GM12878 (cell line): ENCODE measurements at regions not wholly inside any gene's neighbourhood (a gene's known extent, or its start where the extent isn't known, plus 50 kb on each side); places are given as distances from the start of the nearest gene placed in this dataset.

Source experiments
- ATAC-seq: fragments of 200-7000 bp; cut with Tn5 transposase; 3 replicates; pipeline ENCODE4 v1.9.1; 2020; ENCODE audit warnings: mild to moderate bottlenecking, moderate library complexity
- BruUV-seq: library from RNA; stranded (reverse); fragments of 400-500 nt; replicated peaks from 2 replicates; lab custom pipeline; 2021; lab: Mats Ljungman, UMichigan
- CTCF ChIA-PET: fragments of 300-600 bp; sonication (Branson Sonifier 250); formaldehyde crosslinking; extraction: SDS; loops from one replicate; lab custom pipeline; 2021; ENCODE audit warnings: inconsistent platforms; lab: Yijun Ruan, JAX
- POLR2A ChIA-PET: fragments of 350-600 bp; formaldehyde crosslinking; extraction: SDS; loops from one replicate; lab custom pipeline; 2021; ENCODE audit warnings: inconsistent platforms; lab: Charles Lee
- RAD21 ChIA-PET: fragments of 300-600 bp; sonication (Branson Sonifier 250); formaldehyde crosslinking; loops from one replicate; lab custom pipeline; 2023; ENCODE audit warnings: antibody characterized with exemption; ENCODE audit not compliant: unreplicated experiment; lab: Charles Lee
- SMC1A ChIA-PET: fragments of 300-600 bp; sonication (Branson Sonifier 250); formaldehyde crosslinking; loops from one replicate; lab custom pipeline; 2023; ENCODE audit not compliant: unreplicated experiment, uncharacterized antibody; lab: Charles Lee
- DNase-seq: peaks from one replicate; pipeline ENCODE4 v3.0.0-alpha.2; 2011; ENCODE audit warnings: low read depth, low spot score
- FAIRE-seq: peaks from 3 replicates; lab custom pipeline; 2011; peaks lifted over from hg19 to GRCh38; lab: Jason Lieb, UNC
- H2AFZ ChIP-seq: 2 replicates; pipeline ENCODE4 v1.6.0; 2011; ENCODE audit warnings: low read depth, low read length, control low read depth; ENCODE audit not compliant: control insufficient read depth
- H3K27ac ChIP-seq: 2 replicates; pipeline ENCODE4 v1.5.1; 2011; ENCODE audit warnings: control low read depth; ENCODE audit not compliant: control insufficient read depth, insufficient read depth
- H3K27me3 ChIP-seq, 2 experiments: replicated peaks in 1 of 2; 2 replicates each; pipeline versions ENCODE4 v1.6.0 to v1.6.1; 2011; ENCODE audit warnings: low read length in 1 of 2; ENCODE audit not compliant: control insufficient read depth in 2 of 2, insufficient read depth in 2 of 2
- H3K36me3 ChIP-seq, 2 experiments: 2 replicates each; pipeline ENCODE4 v1.5.1; 2011; ENCODE audit warnings: low read length in 1 of 2; ENCODE audit not compliant: control insufficient read depth in 2 of 2, insufficient read depth in 2 of 2
- H3K4me1 ChIP-seq: 2 replicates; pipeline ENCODE4 v1.6.1; 2011; ENCODE audit warnings: mild to moderate bottlenecking, low read length, moderate library complexity, mixed read lengths; ENCODE audit not compliant: control insufficient read depth, insufficient read depth
- H3K4me2 ChIP-seq: 2 replicates; pipeline ENCODE4 v1.6.0; 2011; ENCODE audit warnings: control low read depth; ENCODE audit not compliant: control insufficient read depth, insufficient read depth
- H3K4me3 ChIP-seq: fragments of 200-600 bp; sonication (generic); 2 replicates; pipeline ENCODE4 v1.5.1; 2016
- H3K79me2 ChIP-seq: 2 replicates; pipeline ENCODE4 v1.6.0; 2011; ENCODE audit warnings: low read length; ENCODE audit not compliant: control insufficient read depth, insufficient read depth
- H3K9ac ChIP-seq: 2 replicates; pipeline ENCODE4 v1.8.0; 2011; ENCODE audit warnings: low read length, control low read depth, mixed read lengths; ENCODE audit not compliant: control insufficient read depth, insufficient read depth
- H3K9me3 ChIP-seq: replicated peaks from 3 replicates; pipeline ENCODE4 v1.5.1; 2011; ENCODE audit warnings: mild to moderate bottlenecking, low read length; ENCODE audit not compliant: control insufficient read depth, insufficient read depth
- H4K20me1 ChIP-seq: 2 replicates; pipeline ENCODE4 v1.6.0; 2011; ENCODE audit not compliant: control insufficient read depth, insufficient read depth
- CTCF ChIP-seq, 3 experiments: IDR thresholded peaks in 2 of 3; conservative IDR thresholded peaks in 1 of 3; 2 replicates each; pipeline ENCODE4 v1.5.1; 2011; ENCODE audit warnings: low read depth in 3 of 3, low read length in 3 of 3, mild to moderate bottlenecking in 3 of 3, control low read depth in 2 of 3, moderate library complexity in 2 of 3, inconsistent platforms in 1 of 3, mixed read lengths in 1 of 3; ENCODE audit not compliant: control insufficient read depth in 2 of 3, insufficient read depth in 1 of 3; ENCODE audit errors: extremely low read depth in 1 of 3
- MYB ChIP-seq: fragments of 150-350 bp; IDR thresholded peaks from 2 replicates; pipeline ENCODE4 v1.6.1; 2014; ENCODE audit warnings: mild to moderate bottlenecking, low read depth, low read length, borderline replicate concordance
- NFXL1 ChIP-seq: fragments of 450-650 bp; IDR thresholded peaks from 2 replicates; pipeline ENCODE4 v1.6.1; 2017; ENCODE audit warnings: antibody characterized with exemption, mild to moderate bottlenecking, borderline replicate concordance
- POU2F2 ChIP-seq: IDR thresholded peaks from 3 replicates; pipeline ENCODE4 v1.6.1; 2011; ENCODE audit warnings: low read depth, mild to moderate bottlenecking, low read length, borderline replicate concordance
- RELA ChIP-seq: fragments of 450-650 bp; IDR thresholded peaks from 2 replicates; pipeline ENCODE4 v1.8.0; 2014; ENCODE audit warnings: borderline replicate concordance; ENCODE audit not compliant: partially characterized antibody
- RELB ChIP-seq: fragments of 450-650 bp; IDR thresholded peaks from 2 replicates; pipeline ENCODE4 v1.6.1; 2017; ENCODE audit warnings: low read depth, mild to moderate bottlenecking, moderate library complexity
- ZBTB33 ChIP-seq: fragments of 450-650 bp; IDR thresholded peaks from 2 replicates; pipeline ENCODE4 v1.6.1; 2017; ENCODE audit warnings: mild to moderate bottlenecking
- WGBS: methylation state at CpG from one replicate; pipeline ENCODE4 v1.1.6; 2016; ENCODE audit warnings: low lambda C conversion rate; ENCODE audit not compliant: insufficient replicate concordance, insufficient coverage; ENCODE audit errors: missing lambda C conversion rate; 5-methylcytosine and 5-hydroxymethylcytosine counted together
- in situ Hi-C: fragments of 300-500 bp; cut with MboI; formaldehyde crosslinking; loops from 9 replicates; pipeline ENCODE4 v1.14.3; 2018; ENCODE audit warnings: mixed read lengths
- intact Hi-C: fragments of 100-400 bp; cut with micrococcal nuclease; formaldehyde crosslinking; loops from one replicate; pipeline ENCODE4 v1.14.2; 2022; ENCODE audit not compliant: unreplicated experiment

GRCh38 chr16:16857012-16857411 lies 478.1 kb downstream of the NPIPA7 start:
- no TSS peak for BruUV-seq
- FAIRE-seq (no peak), ATAC-seq (no peak), DNase-seq (no peak)
- TF ChIP-seq NFXL1 (no peak), CTCF (IDR thresholded peaks at IDR 0.05 in 2 of 3, conservative IDR thresholded peaks at IDR 0.05 in 1 of 3; ENCODE audit: control insufficient read depth in 2 of 3, extremely low read depth in 1 of 3, insufficient read depth in 1 of 3, low read depth in 3 of 3, low read length in 3 of 3) (no peak), POU2F2 (no peak), ZBTB33 (no peak), MYB (no peak), RELB (no peak), RELA (no peak)
- Histone ChIP-seq H4K20me1 (no peaks in the 10 kb centered on the region), H3K79me2 (no peaks in the 10 kb centered on the region), H3K27me3 (no peaks in the 10 kb centered on the region; a peak in 1 of 4 replicates), H3K27ac (no peak overlapping the region), H2AFZ (no peak overlapping the region), H3K4me2 (no peak overlapping the region), H3K4me3 (no peak overlapping the region), H3K4me1 (peaks cover 4% of the 10 kb centered on the region; the same call in 1 of the 2 replicates), H3K9me3 (no peaks in the 10 kb centered on the region), H3K36me3 (no peaks in the 10 kb centered on the region), H3K9ac (no peak overlapping the region)
- CTCF ChIA-PET = interaction anchor here (0.8 kb wide), 1 partner anchor 135 kb away, joined by 3 read pairs; no protein-coding TSS in a partner anchor
- SMC1A ChIA-PET = interaction anchor here (1.1 to 1.7 kb wide), 2 partner anchors 10 to 610 kb away, joined by 3 to 4 read pairs; no protein-coding TSS in a partner anchor
- 0% methylated on average over 1 of the region's 1 CpG for WGBS
- in situ Hi-C loops = no loop called here
- RAD21 ChIA-PET = no interaction called here
- intact Hi-C loops = no loop called here
- POLR2A ChIA-PET = interaction anchor here (0.5 kb wide), 1 partner anchor 441 kb away, joined by 3 read pairs; no protein-coding TSS in a partner anchor
